ENCODE measurements at regions not wholly inside any gene's neighbourhood (a gene's known extent, or its start where the extent isn't known, plus 50 kb on each side); places are given as distances from the start of the nearest gene placed in this dataset.

DNA sequence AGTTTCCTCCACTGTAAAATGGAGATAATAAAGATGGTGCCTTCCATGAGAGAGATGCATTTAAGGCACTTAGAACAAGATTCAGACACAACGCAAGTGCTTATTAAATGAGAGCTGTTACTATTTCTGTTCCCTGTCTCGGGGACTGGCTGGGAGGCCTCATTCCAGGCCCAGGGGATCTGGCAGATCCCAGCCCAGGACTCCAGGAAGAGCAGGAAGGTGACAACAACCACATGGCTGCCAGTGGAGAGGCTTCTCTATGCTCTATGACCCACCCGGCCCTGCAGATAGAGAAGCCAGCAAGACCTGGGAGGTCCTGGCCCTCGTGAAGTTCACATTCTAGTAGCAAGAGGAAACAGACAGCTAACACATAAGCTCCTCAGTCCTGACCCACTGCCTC is 175.5 kb downstream of the ACTL8 start:
- no peak for DNase-seq (ENCODE audit: low read depth in 2 of 2)

DNA sequence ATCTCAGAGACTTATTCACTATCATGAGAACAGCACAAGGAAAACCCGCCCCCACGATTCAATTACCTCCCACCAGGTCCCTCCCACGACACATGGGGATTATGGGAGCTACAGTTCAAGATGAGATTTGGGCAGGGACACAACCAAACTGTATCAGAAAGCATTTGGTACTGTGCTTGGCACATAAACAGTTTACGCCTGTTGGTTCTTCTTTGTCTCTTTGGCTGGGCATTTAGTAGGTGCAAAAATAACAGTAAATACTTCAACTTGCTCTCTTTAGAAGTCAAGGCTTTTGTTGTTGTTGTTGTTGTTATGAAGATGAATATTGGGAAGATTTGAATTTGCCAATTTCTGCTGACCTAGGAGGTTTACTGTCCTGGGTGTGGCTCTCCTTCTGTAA is 175.4 kb upstream of the IGSF21 start:
- DNase-seq (ENCODE audit: low read depth in 2 of 2), result no peak

GRCh38 chr1:17933501-17933900 is 174.1 kb upstream of the IGSF21 start:
- no peak for DNase-seq (ENCODE audit: low read depth in 2 of 2)

DNA sequence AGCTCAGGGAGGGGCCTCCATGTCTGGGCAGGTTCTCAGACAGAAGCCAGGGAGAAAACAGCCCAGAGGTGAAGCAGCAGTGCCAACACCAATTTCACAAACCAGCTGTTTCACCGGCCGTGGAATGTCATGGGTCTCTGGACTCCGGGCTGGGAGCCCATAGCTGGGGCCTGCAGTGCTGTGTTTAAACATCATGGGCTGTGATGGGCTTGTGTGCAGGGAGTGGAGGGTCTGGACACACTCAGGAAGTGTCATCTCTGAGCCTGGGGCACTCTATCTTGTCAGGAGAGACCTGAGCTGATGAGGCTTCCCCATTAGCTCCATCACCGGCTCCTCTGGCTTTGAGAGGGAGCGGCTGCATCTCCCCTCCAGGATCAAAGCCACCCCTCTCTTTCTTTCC is 173.6 kb upstream of the IGSF21 start:
- DNase-seq (ENCODE audit: low read depth in 2 of 2), result no peak

GRCh38 chr1:17935230-17935629 is 172.4 kb upstream of the IGSF21 start:
- no peak for DNase-seq (ENCODE audit: low read depth in 2 of 2)

DNA sequence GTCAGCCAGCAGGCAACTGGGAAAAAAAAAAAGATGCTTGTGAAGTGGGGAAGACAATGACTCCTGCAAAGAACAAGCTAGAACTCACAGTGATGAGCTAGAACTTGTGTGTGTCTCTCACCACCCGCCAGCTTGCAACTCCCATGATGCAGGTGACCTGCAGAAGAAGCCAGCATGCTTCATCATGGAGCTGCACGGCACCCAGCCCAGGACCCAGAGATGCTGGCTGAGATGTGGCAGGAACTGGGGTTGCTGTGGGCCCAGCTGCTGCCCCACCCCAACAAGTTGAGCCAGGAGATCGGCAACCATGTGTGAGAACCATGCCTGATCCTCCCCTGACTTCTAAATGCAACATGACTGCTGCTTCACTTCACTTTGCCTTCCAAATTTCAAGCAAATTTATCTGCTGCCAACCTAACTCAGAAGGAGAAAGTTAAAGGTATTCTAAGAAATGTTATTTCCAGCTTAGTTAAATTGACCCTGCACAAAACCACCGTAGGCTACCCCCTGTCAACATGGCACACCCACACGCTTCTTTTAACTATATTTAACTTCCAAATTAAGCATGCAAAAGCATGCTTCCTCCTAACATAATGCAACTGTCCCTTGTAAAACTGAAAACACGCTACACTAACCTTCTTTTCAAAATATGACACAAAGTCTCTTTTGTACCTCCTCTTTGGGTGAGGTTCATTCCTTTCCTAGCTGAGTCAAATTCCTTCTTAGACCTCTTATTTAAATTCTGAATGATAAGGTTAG is 166.0 kb upstream of the IGSF21 start:
- no peak for DNase-seq (ENCODE audit: low read depth in 2 of 2)

GRCh38 chr1:17943506-17943905 is 164.1 kb upstream of the IGSF21 start:
- no peak for DNase-seq (ENCODE audit: low read depth in 2 of 2)

DNA sequence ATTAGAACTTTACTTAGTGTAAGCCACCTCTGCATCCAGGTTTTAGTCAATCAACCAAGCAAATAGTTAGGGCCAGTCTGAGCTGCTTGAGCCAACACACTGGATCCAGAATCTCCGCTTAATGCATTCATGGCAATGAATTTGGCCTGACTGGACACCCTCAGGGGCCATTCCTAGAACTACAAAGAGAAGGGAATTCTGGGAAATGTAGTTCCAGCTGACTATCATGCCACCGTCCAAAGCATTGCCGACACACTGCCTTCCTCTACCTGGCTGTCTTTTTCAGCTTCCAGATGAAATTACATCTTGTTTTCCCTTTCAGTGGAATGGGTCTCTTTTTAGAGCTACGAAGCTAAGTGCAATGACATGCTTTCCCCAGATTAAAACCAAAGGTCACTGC is 163.0 kb upstream of the IGSF21 start:
- DNase-seq (ENCODE audit: low read depth in 2 of 2), result no peak

DNA sequence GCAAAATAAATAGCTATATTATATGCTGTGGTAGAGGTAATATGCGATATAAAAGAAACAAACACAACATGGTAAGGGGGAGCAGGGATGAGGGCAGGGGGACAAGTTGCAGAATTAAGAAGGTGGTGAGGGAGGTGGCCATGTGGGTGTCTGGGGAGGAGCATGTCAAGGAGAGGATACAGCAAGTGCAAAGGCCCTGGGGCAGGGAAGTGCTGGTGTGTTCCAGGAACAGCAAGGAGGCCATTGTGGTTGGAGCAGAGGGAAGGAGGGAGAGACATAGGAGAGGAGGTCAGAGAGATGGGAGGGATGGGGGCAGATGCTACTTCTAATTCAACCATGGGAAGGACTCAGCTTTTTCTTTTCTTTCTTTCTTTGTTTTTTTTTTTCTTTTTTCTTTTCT is 161.2 kb upstream of the IGSF21 start:
- DNase-seq (ENCODE audit: low read depth in 2 of 2), result no peak

- no peak for DNase-seq (ENCODE audit: low read depth in 2 of 2)
These were observed 159.0 kb upstream of the IGSF21 start for GRCh38 chr1:17948594-17948993.

DNA sequence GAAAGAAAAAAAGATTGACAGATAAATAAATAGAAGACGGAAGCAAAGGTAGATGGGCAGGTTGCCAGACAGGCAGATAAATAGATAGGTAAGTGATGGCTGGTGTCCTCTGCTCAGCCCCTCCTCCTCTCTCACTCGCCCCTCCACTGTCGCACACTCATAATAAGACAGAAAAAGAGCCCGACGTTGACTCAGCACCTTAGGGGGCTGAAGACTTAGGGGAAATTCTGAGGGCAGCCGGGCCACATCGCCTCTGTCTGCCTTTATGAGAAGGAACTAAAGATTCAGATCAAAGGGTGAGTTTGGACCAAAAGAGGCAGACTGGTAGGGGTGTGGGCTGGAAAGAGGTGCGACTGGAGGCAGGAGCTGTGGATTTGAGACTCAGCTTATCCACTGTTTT is 158.1 kb upstream of the IGSF21 start:
- DNase-seq (ENCODE audit: low read depth in 2 of 2), result no peak

GRCh38 chr1:17950728-17951127 is 156.9 kb upstream of the IGSF21 start:
- no peak for DNase-seq (ENCODE audit: low read depth in 2 of 2)

DNA sequence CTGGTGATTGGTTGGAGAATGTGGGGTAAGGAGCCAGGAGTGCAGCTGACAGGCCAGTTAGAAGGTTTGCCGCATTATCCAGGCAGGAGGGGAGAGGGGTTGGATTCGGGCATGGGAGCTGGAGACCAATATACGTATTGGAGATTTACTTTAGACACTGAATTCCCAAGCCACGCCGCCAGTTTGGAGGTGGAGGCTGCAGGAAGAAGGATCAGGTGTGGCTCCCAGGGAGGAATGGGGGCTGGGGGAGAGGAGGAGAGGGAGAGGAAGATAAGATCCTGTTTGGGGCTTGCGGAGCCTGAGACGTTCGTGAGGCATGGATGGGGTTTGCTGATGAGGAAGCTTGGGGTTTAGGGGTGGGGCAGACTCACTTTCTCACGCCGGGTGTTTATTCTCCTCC is 155.1 kb upstream of the IGSF21 start:
- no peak for DNase-seq (ENCODE audit: low read depth in 2 of 2)

DNA sequence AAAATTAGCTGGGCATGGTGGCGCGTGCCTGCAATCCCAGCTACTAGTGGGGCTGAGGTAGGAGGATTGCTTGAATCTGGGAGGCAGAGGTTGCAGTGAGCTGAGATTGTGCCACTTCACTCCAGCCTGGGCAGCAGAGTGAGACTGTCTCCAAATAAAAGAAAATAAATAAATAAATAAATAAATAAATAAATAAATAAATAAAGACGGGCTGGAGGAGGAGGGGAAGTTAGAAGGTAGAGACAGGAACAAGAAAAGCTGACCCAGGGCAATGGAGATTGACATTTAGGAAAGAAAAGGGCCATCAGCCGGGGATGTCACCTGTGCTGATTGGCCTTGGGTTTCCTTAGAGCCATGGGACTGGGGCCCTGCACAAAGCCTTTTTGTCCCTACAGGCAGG is 153.7 kb upstream of the IGSF21 start:
- no peak for DNase-seq (ENCODE audit: low read depth in 2 of 2)

DNA sequence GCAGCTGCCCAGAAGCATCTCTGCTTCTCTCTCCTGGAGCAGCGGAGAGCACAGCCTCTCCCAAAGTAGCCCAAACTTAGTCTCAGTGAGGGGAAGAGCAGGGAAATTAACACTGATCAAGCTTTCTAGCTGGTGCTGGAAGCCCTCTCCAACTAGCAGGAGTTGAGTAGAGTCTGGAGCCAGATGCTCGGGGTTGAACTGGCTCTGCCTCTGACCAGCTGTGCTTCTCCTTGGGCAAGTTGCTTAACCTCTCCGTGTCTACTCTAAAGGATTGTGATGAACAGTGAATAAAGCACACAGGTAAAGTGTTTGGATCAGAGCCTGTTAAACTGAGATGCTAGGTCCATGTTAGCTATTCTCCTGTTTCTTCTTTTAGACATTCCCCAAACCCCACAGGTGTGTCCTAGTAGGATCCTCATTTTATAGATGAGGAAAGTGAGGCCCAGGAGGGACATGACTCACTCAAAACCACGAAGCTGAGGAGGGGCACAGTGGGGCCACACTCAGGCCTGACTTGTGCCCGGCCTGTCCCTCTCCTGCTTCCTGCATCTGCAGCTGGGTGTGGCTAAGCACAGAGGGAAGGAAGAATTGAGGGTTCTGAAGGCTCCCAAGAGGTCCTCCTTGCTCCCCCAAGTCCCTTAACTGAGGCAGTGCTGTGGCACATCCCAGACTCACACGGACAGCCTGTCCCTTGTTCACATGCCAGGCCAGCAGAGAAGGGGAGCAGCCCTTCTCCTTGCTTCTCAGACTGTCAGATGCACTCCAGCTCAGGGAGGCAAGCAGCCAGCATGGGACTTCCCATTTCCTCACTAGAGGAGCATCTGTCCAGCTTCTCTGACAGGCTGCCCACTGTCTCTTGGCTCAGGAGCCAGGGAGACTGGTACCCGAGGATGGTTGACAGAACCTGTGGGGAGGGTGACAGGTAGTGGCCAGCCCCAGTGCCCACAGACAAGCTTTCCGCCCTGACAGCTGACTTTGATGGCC is 152.0 kb upstream of the IGSF21 start:
- no peak for DNase-seq (ENCODE audit: low read depth in 2 of 2)

DNA sequence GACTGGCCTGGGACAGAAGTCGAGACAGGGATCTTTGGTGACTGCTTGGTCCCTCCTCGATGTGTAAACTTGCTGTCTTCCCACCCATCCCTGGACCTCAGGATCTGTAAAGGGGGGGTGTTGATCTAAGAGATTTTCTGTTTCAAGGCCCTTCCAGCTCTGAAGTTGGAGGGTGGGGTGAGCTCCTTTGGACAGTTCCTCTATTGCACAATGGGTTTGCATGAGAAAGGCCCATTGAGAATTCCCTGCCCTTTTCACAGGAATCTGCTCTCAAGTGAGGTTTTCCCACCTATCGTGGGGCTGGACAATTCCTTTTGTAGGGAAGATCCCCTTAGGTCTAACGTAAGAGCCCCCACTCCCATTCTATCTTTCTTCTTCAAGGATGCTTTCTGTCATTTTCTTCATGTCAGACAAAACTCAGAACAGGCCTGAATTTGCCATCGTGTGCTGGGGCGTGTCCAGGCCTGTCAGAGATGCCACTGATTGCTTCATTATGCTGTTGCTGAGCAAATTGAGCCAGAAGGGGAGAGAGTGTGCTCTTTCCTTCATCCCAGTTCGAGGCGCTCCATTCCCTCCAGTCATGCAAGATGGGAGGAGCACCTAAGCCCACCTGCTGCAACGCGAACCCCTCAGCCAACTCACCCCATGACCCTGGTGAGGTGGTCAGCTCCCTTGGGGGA is 149.9 kb upstream of the IGSF21 start:
- DNase-seq (ENCODE audit: low read depth in 2 of 2), result no peak

DNA sequence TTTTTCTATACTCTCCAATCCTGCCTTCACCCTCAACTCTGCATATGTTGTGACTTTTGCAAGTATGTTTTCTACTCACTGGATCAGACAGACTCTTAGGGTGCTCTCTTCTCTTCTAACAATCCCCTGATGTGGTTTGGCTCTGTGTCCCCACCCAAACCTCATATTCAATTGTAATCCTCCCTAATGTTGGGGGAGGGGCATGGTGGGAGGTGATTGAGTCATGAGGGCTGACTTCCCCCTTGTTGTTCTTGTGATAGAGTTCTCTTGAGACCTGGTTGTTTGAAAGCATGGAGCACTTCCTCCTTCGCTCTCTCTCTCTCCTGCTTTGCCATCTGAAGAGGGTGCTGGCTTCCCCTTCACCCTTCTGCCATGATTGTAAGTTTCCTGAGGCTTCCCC is 148.9 kb upstream of the IGSF21 start:
- no peak for DNase-seq (ENCODE audit: low read depth in 2 of 2)

DNA sequence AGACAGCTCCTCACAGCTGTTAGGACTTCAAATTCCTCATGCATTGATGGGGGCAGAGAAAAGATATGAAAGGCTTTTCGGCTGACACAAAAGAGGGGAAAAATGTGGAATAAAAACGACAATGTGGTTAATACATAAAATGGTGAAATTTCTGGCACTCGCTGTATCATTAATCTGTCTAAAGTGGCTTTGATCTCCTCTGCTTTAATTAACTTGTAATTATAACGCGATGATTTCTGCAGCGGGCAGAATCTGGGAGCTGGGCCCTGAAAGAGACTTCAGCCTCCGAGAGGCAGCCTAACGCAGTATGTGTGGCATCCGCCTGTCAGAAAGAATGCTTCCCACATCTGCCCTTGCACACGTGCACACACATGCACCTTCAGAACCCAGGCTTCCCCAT is 144.1 kb upstream of the IGSF21 start:
- DNase-seq (ENCODE audit: low read depth in 2 of 2), result no peak

DNA sequence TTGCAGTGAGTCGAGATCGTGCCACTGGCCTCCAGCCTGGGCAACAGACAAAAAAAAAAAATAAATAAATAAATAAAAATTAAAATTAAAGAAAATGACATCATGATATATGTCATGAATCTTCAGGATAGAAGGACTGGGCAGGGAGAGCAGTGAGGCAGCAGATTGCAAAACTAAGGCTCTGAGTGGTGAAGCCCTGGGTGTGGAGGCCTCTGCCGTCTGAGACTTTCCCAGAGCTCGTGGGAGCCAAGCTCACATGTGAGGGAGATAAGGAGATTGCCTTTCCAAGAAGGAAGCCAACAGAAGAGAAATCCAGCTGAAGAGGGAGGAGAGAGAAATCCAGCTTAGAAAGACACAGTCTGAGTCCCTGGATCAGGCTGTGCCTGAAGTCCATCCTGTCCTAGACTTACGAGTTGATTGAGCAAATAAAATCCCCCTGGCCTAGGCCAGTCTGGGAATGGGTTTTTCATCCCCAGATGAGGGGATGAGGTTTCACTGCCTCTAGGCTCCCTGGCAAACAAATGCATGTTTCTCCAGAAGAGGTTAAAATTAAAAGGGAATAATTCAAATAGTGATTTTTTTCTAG is 142.0 kb upstream of the IGSF21 start:
- no peak for DNase-seq (ENCODE audit: low read depth in 2 of 2)

GRCh38 chr1:17966341-17966740 is 141.3 kb upstream of the IGSF21 start:
- DNase-seq (ENCODE audit: low read depth in 2 of 2), result no peak

DNA sequence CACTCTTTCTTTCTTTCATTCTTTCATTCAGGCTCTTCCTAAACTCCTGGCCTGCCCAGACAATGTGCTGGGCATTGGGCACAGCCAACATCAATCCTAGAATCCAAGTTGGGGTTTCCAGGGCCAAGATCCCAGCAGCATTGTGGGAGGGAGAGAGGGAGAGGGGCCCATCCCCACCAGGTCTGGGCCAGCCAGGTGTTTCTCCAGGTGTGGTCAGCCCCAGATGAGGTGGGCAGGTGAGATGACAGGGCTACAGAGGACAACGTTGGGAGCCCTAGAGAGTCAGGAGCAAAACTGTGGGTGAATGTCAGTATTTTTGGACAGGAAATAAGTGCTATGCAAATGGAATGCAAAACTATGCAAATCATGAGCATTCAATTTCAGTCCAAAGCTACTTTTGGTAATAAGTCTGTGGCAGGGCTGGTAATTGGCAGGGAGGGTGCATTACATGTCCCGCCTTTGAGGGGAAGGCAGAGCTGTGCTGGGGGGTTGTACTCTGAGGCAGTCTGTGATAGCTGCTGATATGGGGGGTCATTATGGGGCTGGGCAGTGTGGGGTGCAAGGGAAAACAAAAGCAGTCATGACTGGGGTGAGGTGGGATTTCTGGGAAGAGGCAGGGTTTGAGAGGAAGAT is 139.9 kb upstream of the IGSF21 start:
- no peak for DNase-seq (ENCODE audit: low read depth in 2 of 2)
